Spinal cord (tissue), 9 donors: ENCODE measurements at regions not wholly inside any gene's neighbourhood (a gene's known extent, or its start where the extent isn't known, plus 50 kb on each side); places are given as distances from the start of the nearest gene placed in this dataset.

Source experiments
- DNase-seq, 6 donors: peaks; one replicate each; pipeline versions ENCODE4 v3.0.0 to v3.0.0-alpha.2; 2013 to 2015; ENCODE audit warnings: low spot score in 6 of 6, low read depth in 4 of 6
- H3K27ac ChIP-seq: one replicate; pipeline ENCODE4 v1.5.1; 2013; ENCODE audit warnings: low read depth, low read length, control low read depth
- H3K27me3 ChIP-seq: one replicate; pipeline ENCODE4 v1.6.1; 2013; ENCODE audit warnings: low read length; ENCODE audit not compliant: control insufficient read depth, insufficient read depth
- H3K36me3 ChIP-seq: one replicate; pipeline ENCODE4 v1.6.1; 2013; ENCODE audit warnings: low read length; ENCODE audit not compliant: control insufficient read depth, insufficient read depth
- H3K4me1 ChIP-seq: one replicate; pipeline ENCODE4 v1.6.1; 2013; ENCODE audit warnings: low read length; ENCODE audit not compliant: control insufficient read depth, insufficient read depth
- H3K4me3 ChIP-seq: one replicate; pipeline ENCODE4 v1.5.1; 2013; ENCODE audit warnings: low read depth, low read length, control low read depth
- H3K9me3 ChIP-seq: one replicate; pipeline ENCODE4 v1.6.1; 2013; ENCODE audit warnings: low read length; ENCODE audit not compliant: control insufficient read depth, insufficient read depth
- WGBS: methylation state at CpG from one replicate; pipeline ENCODE4 v1.1.5; 2013; ENCODE audit warnings: missing lambda C conversion rate; ENCODE audit not compliant: insufficient coverage; 5-methylcytosine and 5-hydroxymethylcytosine counted together
- donor health status: healthy.

DNA sequence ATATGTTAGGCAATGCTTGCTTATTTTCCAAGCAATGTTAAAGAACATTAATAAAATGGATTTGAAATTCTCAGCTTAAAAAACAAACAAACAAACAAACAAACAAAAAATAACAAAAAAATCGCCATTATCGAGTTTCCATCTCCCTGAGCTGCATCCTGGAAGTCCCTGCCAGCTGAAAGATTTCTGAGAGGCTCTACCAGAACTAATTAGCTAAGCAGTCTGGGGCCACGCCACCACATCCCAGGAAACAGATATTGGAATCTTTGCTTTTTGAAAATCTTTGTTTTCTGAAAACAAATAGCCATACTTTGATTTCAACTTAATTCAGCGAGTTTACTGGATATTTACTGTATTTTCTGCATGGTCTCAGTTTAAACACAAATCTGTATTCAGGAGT is 143.6 kb downstream of the LSMEM1 start:
- no peaks in the 10 kb centered on the region for H3K36me3 ChIP-seq
- DNase-seq = no peak
- WGBS = no CpG with 5 or more reads among the region's 4 CpGs
- H3K9me3 ChIP-seq = no peaks in the 10 kb centered on the region
- no peaks in the 10 kb centered on the region for H3K4me1 ChIP-seq
- H3K27ac ChIP-seq = no peak overlapping the region
- no peak overlapping the region for H3K4me3 ChIP-seq
- no peaks in the 10 kb centered on the region for H3K27me3 ChIP-seq

DNA sequence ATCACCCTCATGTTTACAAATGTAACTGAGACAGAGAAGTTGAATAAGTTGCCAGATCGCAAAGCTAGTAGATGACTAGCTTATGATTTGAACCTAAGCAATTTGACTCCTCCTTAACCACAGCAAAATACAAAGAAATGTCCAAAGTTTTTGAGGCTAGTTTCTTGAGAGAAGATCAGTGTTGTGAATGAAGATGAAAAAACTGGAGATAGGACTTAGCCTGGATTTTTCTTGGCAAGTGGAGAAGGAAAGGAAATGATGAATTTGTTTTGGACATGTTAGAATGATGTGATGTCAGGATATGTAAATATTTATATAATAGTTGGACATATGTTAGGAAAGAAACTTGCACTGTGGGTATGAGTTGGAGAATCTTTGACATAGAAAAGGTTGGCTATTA is 149.8 kb downstream of the LSMEM1 start:
- no peaks in the 10 kb centered on the region for H3K9me3 ChIP-seq
- no peak overlapping the region for H3K4me3 ChIP-seq
- no CpG with 5 or more reads among the region's 1 CpG for WGBS
- no peaks in the 10 kb centered on the region for H3K4me1 ChIP-seq
- H3K36me3 ChIP-seq = no peaks in the 10 kb centered on the region
- no peak overlapping the region for H3K27ac ChIP-seq
- peak in 1 of 6 donors; percentile 8 for DNase-seq
- no peaks in the 10 kb centered on the region for H3K27me3 ChIP-seq

DNA sequence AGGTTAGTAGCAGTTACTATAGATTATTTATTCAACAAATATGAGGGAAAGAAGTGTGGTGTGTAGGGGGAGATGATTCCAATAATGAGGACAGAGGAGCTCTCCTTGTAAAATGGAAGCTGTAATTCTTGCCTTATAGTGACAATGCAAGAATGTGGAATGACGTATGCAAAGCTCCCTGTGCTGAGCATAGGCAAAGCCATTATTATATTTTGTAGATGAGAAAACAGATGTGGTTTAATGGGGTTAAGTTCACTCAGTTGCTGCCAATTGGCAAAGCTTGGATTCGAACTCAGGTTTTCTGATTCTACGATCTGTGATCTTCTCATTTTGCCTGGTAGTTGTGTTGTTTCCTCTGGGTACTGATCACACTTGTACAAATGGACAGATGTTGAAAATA is 153.3 kb downstream of the LSMEM1 start:
- H3K4me1 ChIP-seq = no peaks in the 10 kb centered on the region
- no peak overlapping the region for H3K27ac ChIP-seq
- no peak for DNase-seq
- no peaks in the 10 kb centered on the region for H3K36me3 ChIP-seq
- WGBS = 63% methylated on average over 1 of the region's 3 CpGs
- H3K4me3 ChIP-seq = no peak overlapping the region
- H3K27me3 ChIP-seq = no peaks in the 10 kb centered on the region
- no peaks in the 10 kb centered on the region for H3K9me3 ChIP-seq

DNA sequence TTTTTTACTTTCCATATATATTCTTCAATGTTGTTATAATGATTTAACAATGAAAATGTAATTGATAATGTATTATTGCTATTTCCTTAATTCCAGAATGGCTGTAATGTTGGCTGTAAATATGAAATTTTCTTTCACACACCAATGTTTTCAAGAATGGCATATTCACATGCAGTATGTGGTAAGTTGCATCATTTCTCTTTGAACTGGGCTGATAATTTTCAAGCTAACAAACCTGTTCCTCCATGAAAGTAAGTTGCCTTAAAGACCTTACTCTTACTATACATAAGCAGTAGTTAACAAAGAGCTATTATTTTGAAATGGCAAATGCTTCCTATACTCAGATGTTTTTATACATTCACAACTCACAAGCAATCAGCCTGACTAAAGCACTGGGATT is 154.5 kb downstream of the TMEM168 start:
- H3K36me3 ChIP-seq = no peaks in the 10 kb centered on the region
- H3K4me3 ChIP-seq = no peak overlapping the region
- no peak for DNase-seq
- H3K9me3 ChIP-seq = no peaks in the 10 kb centered on the region
- no peak overlapping the region for H3K27ac ChIP-seq
- no peaks in the 10 kb centered on the region for H3K27me3 ChIP-seq
- H3K4me1 ChIP-seq = no peaks in the 10 kb centered on the region

DNA sequence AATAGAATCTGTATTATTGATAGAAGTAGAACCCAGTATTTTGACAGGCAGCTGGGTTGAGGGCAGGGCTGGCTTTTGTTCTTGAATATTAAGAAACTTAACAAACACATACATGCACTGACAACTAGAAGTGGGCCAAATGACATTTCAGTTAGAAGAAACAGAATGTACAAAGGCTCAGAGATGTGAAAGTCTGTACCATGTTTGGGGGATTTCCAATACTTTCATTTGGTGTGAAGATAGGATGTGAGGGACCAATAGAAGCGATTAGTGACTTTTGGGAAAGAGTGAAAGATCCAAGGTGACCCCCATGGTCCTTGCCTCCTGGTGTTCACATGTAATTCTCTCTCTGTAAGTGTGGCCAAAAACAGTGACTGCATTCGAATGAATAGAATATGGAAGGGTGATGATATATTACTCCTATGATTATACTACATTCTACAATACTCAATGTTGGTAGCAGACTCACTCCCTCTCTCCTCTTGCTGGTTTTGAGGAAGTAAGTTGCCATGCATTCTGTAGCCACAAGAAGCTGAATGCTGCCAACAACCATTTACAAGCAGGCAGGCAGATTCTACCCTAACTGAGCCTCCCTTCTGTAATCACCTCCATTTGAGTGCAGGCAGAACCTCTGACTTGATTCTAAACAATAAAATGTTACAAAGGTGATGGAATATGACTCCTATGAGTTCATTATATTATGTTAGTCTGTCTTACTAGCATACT is 151.4 kb downstream of the TMEM168 start:
- 100% methylated on average over 1 of the region's 2 CpGs for WGBS
- no peak overlapping the region for H3K27ac ChIP-seq
- H3K36me3 ChIP-seq = no peaks in the 10 kb centered on the region

DNA sequence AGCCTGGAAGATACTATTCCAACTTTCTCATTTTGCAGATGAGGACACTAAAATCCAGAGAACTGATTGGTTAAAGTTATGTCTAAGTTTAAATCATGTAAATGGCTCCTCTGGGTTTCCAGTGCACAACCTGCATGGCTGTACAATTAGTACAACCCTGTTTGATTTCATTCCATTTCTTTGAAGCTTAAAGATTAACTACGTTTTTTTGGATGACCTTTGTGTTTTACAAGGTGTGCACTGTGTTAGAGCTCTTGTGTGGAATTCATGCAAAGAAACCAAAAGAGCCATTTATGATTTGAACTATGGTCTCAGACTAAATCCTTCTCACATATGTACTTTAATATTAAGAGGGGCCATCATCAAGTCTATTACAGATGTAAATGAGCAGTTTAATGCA is 149.5 kb downstream of the TMEM168 start:
- Histone ChIP-seq H3K4me3 (no peak overlapping the region), H3K27me3 (no peaks in the 10 kb centered on the region), H3K9me3 (no peaks in the 10 kb centered on the region), H3K36me3 (no peaks in the 10 kb centered on the region), H3K4me1 (no peaks in the 10 kb centered on the region), H3K27ac (no peak overlapping the region)
- WGBS = no CpG with 5 or more reads among the region's 1 CpG
- no peak for DNase-seq

More for the DNA sequence above, 151.4 kb downstream of the TMEM168 start:
- no peaks in the 10 kb centered on the region for H3K27me3 ChIP-seq
- no peak for DNase-seq
- H3K4me1 ChIP-seq = no peaks in the 10 kb centered on the region
- no peaks in the 10 kb centered on the region for H3K9me3 ChIP-seq
- H3K4me3 ChIP-seq = no peak overlapping the region

DNA sequence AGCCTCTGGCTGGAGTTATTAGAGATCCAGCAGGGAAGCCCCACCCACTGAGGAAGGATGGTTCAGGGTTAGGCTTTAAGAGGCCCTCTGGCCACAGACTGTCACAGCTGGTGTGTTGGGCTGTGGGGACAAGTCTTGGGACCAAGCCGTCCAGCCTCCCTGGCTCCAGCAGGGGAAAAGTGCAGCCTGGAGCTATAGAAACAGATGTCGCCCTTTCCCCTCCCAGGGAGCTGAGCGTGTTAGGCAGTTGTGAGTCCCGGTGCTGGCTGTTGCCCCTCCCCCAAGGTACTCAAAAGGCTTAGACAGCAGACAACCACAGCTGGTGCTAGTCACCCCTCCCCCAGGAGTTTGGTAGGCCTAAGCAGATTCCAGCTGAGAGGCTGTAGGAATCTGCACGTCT is 143.4 kb downstream of the TMEM168 start:
- no peak overlapping the region for H3K4me3 ChIP-seq
- no peaks in the 10 kb centered on the region for H3K27me3 ChIP-seq
- H3K27ac ChIP-seq = no peak overlapping the region
- no peak for DNase-seq
- H3K9me3 ChIP-seq = peaks cover 3% of the 10 kb centered on the region
- H3K36me3 ChIP-seq = no peaks in the 10 kb centered on the region
- no peaks in the 10 kb centered on the region for H3K4me1 ChIP-seq
- WGBS = 27% methylated on average over 2 of the region's 5 CpGs

DNA sequence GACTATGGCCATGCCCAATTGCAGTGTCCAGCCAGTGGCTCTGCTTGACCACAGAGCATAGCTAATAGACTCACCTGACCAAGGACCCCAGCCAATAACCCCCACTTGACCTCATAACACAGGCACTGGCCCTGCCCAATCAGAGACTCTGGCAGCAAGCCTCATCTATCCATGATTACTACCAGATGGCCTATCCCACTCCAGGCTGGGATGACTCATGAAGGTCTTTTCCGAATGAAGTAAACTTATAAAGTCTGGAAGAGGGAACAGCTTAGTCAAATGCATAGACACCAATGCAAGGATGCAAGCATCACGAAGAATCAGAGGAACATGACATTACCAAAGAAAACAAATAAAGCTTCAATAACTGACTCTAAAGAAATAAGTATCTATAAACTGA is 141.4 kb downstream of the TMEM168 start:
- Histone ChIP-seq H3K27ac (no peak overlapping the region), H3K27me3 (no peaks in the 10 kb centered on the region), H3K36me3 (no peaks in the 10 kb centered on the region), H3K4me3 (no peak overlapping the region), H3K9me3 (peaks cover 3% of the 10 kb centered on the region), H3K4me1 (no peaks in the 10 kb centered on the region)
- WGBS = no CpG with 5 or more reads among the region's 2 CpGs
- no peak for DNase-seq

DNA sequence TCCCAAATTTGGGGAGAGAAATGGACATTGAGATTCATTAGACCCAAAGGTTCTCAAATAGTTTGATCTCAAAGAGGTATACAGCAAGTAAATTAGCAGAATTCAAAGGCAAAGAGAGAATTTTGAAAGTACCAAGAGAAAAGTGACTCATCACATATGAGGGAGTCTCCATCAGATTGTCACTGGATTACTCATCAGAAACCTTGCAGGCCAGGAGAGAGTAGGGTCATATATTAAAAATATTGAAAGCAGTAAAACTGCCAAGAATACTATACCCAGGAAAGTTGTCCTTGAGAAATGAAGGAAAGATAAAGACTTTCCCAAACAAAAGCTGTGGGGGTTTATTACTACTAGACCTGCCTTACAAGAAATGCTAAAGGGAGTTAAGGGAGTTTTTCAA is 140.6 kb downstream of the TMEM168 start:
- H3K4me3 ChIP-seq = no peak overlapping the region
- peaks cover 3% of the 10 kb centered on the region for H3K9me3 ChIP-seq
- H3K27ac ChIP-seq = no peak overlapping the region
- H3K27me3 ChIP-seq = no peaks in the 10 kb centered on the region
- no peak for DNase-seq
- H3K4me1 ChIP-seq = no peaks in the 10 kb centered on the region
- H3K36me3 ChIP-seq = no peaks in the 10 kb centered on the region

DNA sequence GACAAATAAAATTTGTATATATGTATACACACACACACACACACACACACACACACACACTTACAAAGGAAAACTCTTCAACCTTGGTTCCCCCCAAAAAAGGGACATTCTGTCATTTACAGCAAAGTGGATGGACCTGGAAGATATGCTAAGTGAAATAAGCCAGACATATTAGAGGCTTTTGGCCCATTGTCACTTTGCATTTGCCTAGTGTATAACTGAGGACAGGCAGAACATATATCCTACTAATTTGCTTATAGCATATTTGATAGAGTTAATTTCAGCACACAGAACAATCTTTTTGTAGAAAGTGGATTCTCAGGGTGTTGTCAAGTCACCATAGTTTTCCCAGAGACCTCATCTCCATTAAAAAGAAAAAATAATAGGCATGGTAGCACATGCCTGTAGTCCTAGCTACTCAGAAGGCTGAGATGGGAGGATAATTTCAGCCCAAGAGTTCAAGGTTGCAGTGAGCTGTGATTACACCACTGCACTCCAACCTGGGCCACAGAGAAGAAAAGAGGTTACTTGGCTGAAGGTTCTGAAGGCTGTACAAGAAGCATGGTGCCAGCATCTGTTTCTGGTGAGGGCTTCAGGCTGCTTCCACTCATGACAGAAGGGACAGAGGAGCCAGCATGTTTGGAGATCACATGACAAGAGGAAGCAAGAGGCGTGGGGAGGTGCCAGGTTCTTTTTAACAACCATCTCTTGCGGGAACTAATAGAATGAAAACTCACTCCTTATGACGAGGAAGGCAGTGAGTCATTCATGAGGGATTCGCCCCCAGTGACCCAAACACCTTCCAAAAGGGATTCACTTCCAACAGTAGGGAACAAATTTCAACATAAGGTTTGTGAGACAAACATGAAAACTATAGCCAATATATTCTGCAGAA is 135.6 kb downstream of the TMEM168 start:
- DNase-seq = no peak
- Histone ChIP-seq H3K4me1 (no peaks in the 10 kb centered on the region), H3K36me3 (no peaks in the 10 kb centered on the region), H3K27ac (no peak overlapping the region), H3K4me3 (no peak overlapping the region), H3K27me3 (no peaks in the 10 kb centered on the region), H3K9me3 (peaks cover 2% of the 10 kb centered on the region)
- 84% methylated on average over 2 of the region's 4 CpGs for WGBS
